Activated T-cell treated with anti-CD3 and anti-CD28 coated beads for 24 hours (primary cell): ENCODE measurements at regions not wholly inside any gene's neighbourhood (a gene's known extent, or its start where the extent isn't known, plus 50 kb on each side); places are given as distances from the start of the nearest gene placed in this dataset.

Experiments
- DNase-seq: peaks from one replicate; pipeline ENCODE4 v3.0.0-alpha.2; 2020; ENCODE audit warnings: low read depth

- no peak for DNase-seq
Observed at GRCh38 chr13:26941345-26942174, 181.0 kb upstream of the GPR12 start.

- DNase-seq: no peak
Observed at GRCh38 chr13:26934096-26934495, 173.5 kb upstream of the GPR12 start.

GRCh38 chr13:26932465-26932864 is 171.9 kb upstream of the GPR12 start:
- DNase-seq: no peak

- DNase-seq: peak; percentile 48
Observed at GRCh38 chr13:26929971-26930730, 169.6 kb upstream of the GPR12 start.

GRCh38 chr13:26927511-26927910 is 166.9 kb upstream of the GPR12 start:
- no peak for DNase-seq

- no peak for DNase-seq
Observed at GRCh38 chr13:26926371-26926770, 165.8 kb upstream of the GPR12 start.

GRCh38 chr13:26923824-26924605 is 163.4 kb upstream of the GPR12 start:
- no peak for DNase-seq

GRCh38 chr13:26921918-26922317 is 161.3 kb upstream of the GPR12 start:
- no peak for DNase-seq

GRCh38 chr13:26920614-26921355 is 160.2 kb upstream of the GPR12 start:
- no peak for DNase-seq

- DNase-seq: no peak
Observed at GRCh38 chr13:26919732-26920131, 159.1 kb upstream of the GPR12 start.

GRCh38 chr13:26919311-26919710 is 158.7 kb upstream of the GPR12 start:
- DNase-seq: no peak

- no peak for DNase-seq
Observed at GRCh38 chr13:26914624-26915023, 154.0 kb upstream of the GPR12 start.

GRCh38 chr13:26914148-26914547 is 153.6 kb upstream of the GPR12 start:
- no peak for DNase-seq

GRCh38 chr13:26910754-26911465 is 150.3 kb upstream of the GPR12 start:
- no peak for DNase-seq

- DNase-seq: no peak
Observed at GRCh38 chr13:26909477-26909876, 148.9 kb upstream of the GPR12 start.

GRCh38 chr13:26908126-26908525 is 147.5 kb upstream of the GPR12 start:
- no peak for DNase-seq

GRCh38 chr13:26899202-26899601 is 138.6 kb upstream of the GPR12 start:
- DNase-seq: no peak

GRCh38 chr13:26897706-26898550 is 137.3 kb upstream of the GPR12 start:
- DNase-seq: no peak

- DNase-seq: no peak
Observed at GRCh38 chr13:26896986-26897668, 136.5 kb upstream of the GPR12 start.
